Mesenchymal stem cell (in vitro differentiated cells and primary cell): ENCODE measurements at regions not wholly inside any gene's neighbourhood (a gene's known extent, or its start where the extent isn't known, plus 50 kb on each side); places are given as distances from the start of the nearest gene placed in this dataset.

Source experiments
- DNase-seq: peaks from one replicate; pipeline ENCODE4 v3.0.0-alpha.2; 2013
- H2AFZ ChIP-seq: one replicate; pipeline ENCODE4 v1.6.1; 2013; ENCODE audit warnings: low read depth, mild to moderate bottlenecking, control low read depth, inconsistent platforms, low read length, moderate library complexity
- H2AK5ac ChIP-seq: 2 replicates; pipeline ENCODE4 v1.6.1; 2013; ENCODE audit warnings: low read length, moderate library complexity, mild to moderate bottlenecking, inconsistent platforms; ENCODE audit not compliant: severe bottlenecking
- H2BK120ac ChIP-seq: one replicate; pipeline ENCODE4 v1.6.1; 2013; ENCODE audit warnings: low read depth, mild to moderate bottlenecking, inconsistent platforms, low read length, moderate library complexity
- H2BK12ac ChIP-seq, 2 experiments: one replicate each; pipeline ENCODE4 v1.6.1; 2013; ENCODE audit warnings: inconsistent platforms in 2 of 2, low read length in 2 of 2, mild to moderate bottlenecking in 2 of 2, moderate library complexity in 2 of 2, control low read depth in 1 of 2
- H2BK15ac ChIP-seq: one replicate; pipeline ENCODE4 v1.6.1; 2013; ENCODE audit warnings: mild to moderate bottlenecking, low read depth, inconsistent platforms; ENCODE audit not compliant: poor library complexity, severe bottlenecking
- H2BK5ac ChIP-seq: 2 replicates; pipeline ENCODE4 v1.6.1; 2013; ENCODE audit warnings: low read depth, mild to moderate bottlenecking, low read length, control low read depth, inconsistent platforms; ENCODE audit not compliant: poor library complexity, severe bottlenecking
- H3K14ac ChIP-seq, 2 experiments: one replicate each; pipeline ENCODE4 v1.6.1; 2013; ENCODE audit warnings: inconsistent platforms in 2 of 2, low read length in 2 of 2, control low read depth in 1 of 2, mild to moderate bottlenecking in 1 of 2, moderate library complexity in 1 of 2
- H3K18ac ChIP-seq, 2 experiments: one replicate each; pipeline ENCODE4 v1.6.1; 2013; ENCODE audit warnings: inconsistent platforms in 2 of 2, low read length in 2 of 2, control low read depth in 1 of 2, low read depth in 1 of 2, mild to moderate bottlenecking in 1 of 2
- H3K23ac ChIP-seq, 2 experiments: one replicate each; pipeline ENCODE4 v1.6.1; 2013; ENCODE audit warnings: inconsistent platforms in 2 of 2, low read length in 2 of 2, mild to moderate bottlenecking in 2 of 2, moderate library complexity in 2 of 2, control low read depth in 1 of 2
- H3K27ac ChIP-seq: 2 replicates; pipeline ENCODE4 v1.5.1; 2013; ENCODE audit warnings: mild to moderate bottlenecking, moderate library complexity, low read length, control low read depth, inconsistent platforms; ENCODE audit not compliant: poor library complexity, severe bottlenecking
- H3K27me3 ChIP-seq, 2 experiments: 2 replicates each; pipeline versions ENCODE4 v1.6.1 to v1.7.0; 2013; ENCODE audit warnings: low read length in 2 of 2, mild to moderate bottlenecking in 2 of 2, moderate library complexity in 2 of 2, control low read depth in 1 of 2, inconsistent platforms in 1 of 2; ENCODE audit not compliant: control insufficient read depth in 1 of 2, insufficient read depth in 1 of 2
- H3K36me3 ChIP-seq, 2 experiments: 2 replicates each; pipeline versions ENCODE4 v1.6.1 to v1.7.0; 2013; ENCODE audit warnings: low read length in 2 of 2, control low read depth in 1 of 2, inconsistent platforms in 1 of 2, low read depth in 1 of 2, mild to moderate bottlenecking in 1 of 2; ENCODE audit not compliant: insufficient read depth in 2 of 2, control insufficient read depth in 1 of 2
- H3K4ac ChIP-seq, 2 experiments: one replicate each; pipeline ENCODE4 v1.6.1; 2013; ENCODE audit warnings: inconsistent platforms in 2 of 2, low read length in 2 of 2, mild to moderate bottlenecking in 2 of 2, moderate library complexity in 2 of 2, control low read depth in 1 of 2, low read depth in 1 of 2
- H3K4me1 ChIP-seq: 2 replicates; pipeline ENCODE4 v1.6.1; 2013; ENCODE audit warnings: low read depth, low read length, control low read depth; ENCODE audit not compliant: control insufficient read depth, insufficient read depth
- H3K4me2 ChIP-seq: 2 replicates; pipeline ENCODE4 v1.6.1; 2013; ENCODE audit warnings: low read length, mild to moderate bottlenecking, inconsistent platforms; ENCODE audit not compliant: poor library complexity, severe bottlenecking
- H3K4me3 ChIP-seq, 2 experiments: 2 replicates each; pipeline versions ENCODE4 v1.5.1 to v1.7.0; 2013; ENCODE audit warnings: low read length in 2 of 2, mild to moderate bottlenecking in 2 of 2, control low read depth in 1 of 2, low read depth in 1 of 2; ENCODE audit not compliant: insufficient read depth in 1 of 2
- H3K79me1 ChIP-seq: replicated peaks from 2 replicates; pipeline ENCODE4 v1.6.1; 2013; ENCODE audit warnings: mild to moderate bottlenecking, control low read depth, low read length, inconsistent platforms; ENCODE audit not compliant: poor library complexity, severe bottlenecking
- H3K9ac ChIP-seq: 2 replicates; pipeline ENCODE4 v1.7.0; 2013; ENCODE audit warnings: mild to moderate bottlenecking, low read length, moderate library complexity
- H3K9me3 ChIP-seq: 2 replicates; pipeline ENCODE4 v1.7.0; 2013; ENCODE audit warnings: mild to moderate bottlenecking, low read length; ENCODE audit not compliant: control insufficient read depth
- H4K8ac ChIP-seq: one replicate; pipeline ENCODE4 v1.6.1; 2013; ENCODE audit warnings: inconsistent platforms, mild to moderate bottlenecking, low read length, moderate library complexity
- H4K91ac ChIP-seq: one replicate; pipeline ENCODE4 v1.6.1; 2013; ENCODE audit warnings: mild to moderate bottlenecking, low read length, inconsistent platforms
- WGBS: methylation state at CpG from one replicate; pipeline ENCODE4 v1.1.7; 2013; ENCODE audit warnings: mixed read lengths; 5-methylcytosine and 5-hydroxymethylcytosine counted together

GRCh38 chr14:80346395-80346794 lies 135.1 kb upstream of the DIO2 start:
- H3K9me3 ChIP-seq = no peaks in the 10 kb centered on the region
- 50% methylated on average over 1 of the region's 2 CpGs for WGBS
- H3K36me3 ChIP-seq = no peaks in the 10 kb centered on the region
- no peak overlapping the region for H3K4ac ChIP-seq
- no peak overlapping the region for H3K27ac ChIP-seq
- no peak overlapping the region for H2AK5ac ChIP-seq
- H4K91ac ChIP-seq = no peak overlapping the region
- no peak overlapping the region for H3K14ac ChIP-seq
- H2BK5ac ChIP-seq = no peak overlapping the region
- H3K4me3 ChIP-seq = no peak overlapping the region
- DNase-seq = no peak
- no peak overlapping the region for H3K4me2 ChIP-seq
- no peaks in the 10 kb centered on the region for H3K79me1 ChIP-seq
- no peaks in the 10 kb centered on the region for H3K27me3 ChIP-seq
- H4K8ac ChIP-seq = no peak overlapping the region
- H3K4me1 ChIP-seq = no peaks in the 10 kb centered on the region
- no peak overlapping the region for H3K23ac ChIP-seq
- no peak overlapping the region for H2AFZ ChIP-seq
- H2BK120ac ChIP-seq = no peak overlapping the region
- no peak overlapping the region for H3K9ac ChIP-seq
- H2BK12ac ChIP-seq = no peak overlapping the region
- no peak overlapping the region for H3K18ac ChIP-seq
- H2BK15ac ChIP-seq = no peak overlapping the region

DNA sequence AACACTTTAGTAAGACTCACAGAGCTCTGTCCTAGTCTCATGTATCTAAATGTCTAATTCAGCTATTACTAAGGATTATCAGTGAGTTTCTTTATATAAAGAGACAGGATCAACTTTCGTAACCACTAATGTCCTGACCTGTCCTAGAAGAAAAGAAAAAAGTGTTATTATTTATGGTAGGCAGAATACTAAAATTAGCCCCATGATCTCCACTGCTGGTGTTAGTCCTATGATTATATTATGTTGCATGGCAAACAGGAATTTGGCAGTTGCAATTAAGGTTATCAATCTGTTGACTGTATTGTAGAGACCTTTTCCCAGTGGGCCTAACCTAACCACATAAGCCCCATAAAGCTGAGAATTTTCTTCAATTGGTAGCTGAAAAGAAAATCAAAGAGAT lies 132.9 kb upstream of the DIO2 start:
- Histone ChIP-seq H2BK5ac (no peak overlapping the region), H3K18ac (no peak overlapping the region), H2AFZ (no peak overlapping the region), H2BK15ac (no peak overlapping the region), H3K4me1 (no peaks in the 10 kb centered on the region), H3K4ac (no peak overlapping the region), H2AK5ac (no peak overlapping the region), H2BK12ac (no peak overlapping the region), H4K8ac (no peak overlapping the region), H3K27me3 (no peaks in the 10 kb centered on the region), H3K4me3 (no peak overlapping the region), H2BK120ac (no peak overlapping the region), H3K14ac (no peak overlapping the region), H3K9me3 (no peaks in the 10 kb centered on the region), H3K4me2 (no peak overlapping the region), H3K9ac (no peak overlapping the region), H4K91ac (no peak overlapping the region), H3K27ac (no peak overlapping the region), H3K36me3 (no peaks in the 10 kb centered on the region), H3K79me1 (no peaks in the 10 kb centered on the region), H3K23ac (no peak overlapping the region)
- no CpG with 5 or more reads among the region's 1 CpG for WGBS
- DNase-seq = no peak

DNA sequence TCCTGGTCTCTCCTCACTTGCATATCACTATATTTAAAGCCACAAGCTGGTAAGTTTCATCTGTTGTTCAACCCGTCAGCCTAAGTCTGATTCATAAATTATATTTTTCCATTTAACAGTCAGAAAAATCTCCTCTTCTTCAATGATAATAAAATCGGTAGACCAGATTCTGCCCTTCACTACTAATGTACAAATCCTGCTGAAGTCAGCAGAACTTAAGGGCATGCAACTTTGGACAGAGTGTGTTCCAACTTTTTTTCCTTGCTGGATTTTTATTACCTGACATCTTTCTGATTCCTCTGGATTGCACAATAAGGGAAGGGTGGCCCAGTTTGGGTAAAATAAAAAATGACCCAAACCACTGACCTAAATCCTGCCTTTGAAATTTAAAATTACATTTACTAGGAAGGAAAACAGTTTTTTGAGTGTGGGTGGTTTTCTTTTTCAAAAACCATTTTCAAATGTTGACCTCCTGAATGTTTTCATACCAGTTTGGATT lies 125.4 kb upstream of the DIO2 start:
- no peaks in the 10 kb centered on the region for H3K27me3 ChIP-seq
- H2BK120ac ChIP-seq = no peak overlapping the region
- H4K91ac ChIP-seq = no peak overlapping the region
- DNase-seq = no peak
- no peak overlapping the region for H2BK15ac ChIP-seq
- no peak overlapping the region for H3K9ac ChIP-seq
- H3K4me3 ChIP-seq = no peak overlapping the region
- no peak overlapping the region for H3K23ac ChIP-seq
- no peaks in the 10 kb centered on the region for H3K4me1 ChIP-seq
- no peak overlapping the region for H2AK5ac ChIP-seq
- H4K8ac ChIP-seq = no peak overlapping the region
- H2BK12ac ChIP-seq = no peak overlapping the region
- H2BK5ac ChIP-seq = no peak overlapping the region
- H3K18ac ChIP-seq = no peak overlapping the region
- H3K14ac ChIP-seq = no peak overlapping the region
- no peaks in the 10 kb centered on the region for H3K36me3 ChIP-seq
- H2AFZ ChIP-seq = no peak overlapping the region
- no peak overlapping the region for H3K4me2 ChIP-seq
- H3K9me3 ChIP-seq = no peaks in the 10 kb centered on the region
- no peak overlapping the region for H3K4ac ChIP-seq
- no peaks in the 10 kb centered on the region for H3K79me1 ChIP-seq
- 89% methylated on average over 2 of the region's 2 CpGs for WGBS
- H3K27ac ChIP-seq = no peak overlapping the region

GRCh38 chr14:80325688-80326087 lies 114.4 kb upstream of the DIO2 start:
- Histone ChIP-seq H3K4me2 (no peak overlapping the region), H3K23ac (no peak overlapping the region), H2BK120ac (no peak overlapping the region), H2BK5ac (no peak overlapping the region), H3K79me1 (no peaks in the 10 kb centered on the region), H2BK15ac (no peak overlapping the region), H3K27me3 (no peaks in the 10 kb centered on the region), H2AK5ac (no peak overlapping the region), H3K27ac (no peak overlapping the region), H3K18ac (no peak overlapping the region), H2BK12ac (no peak overlapping the region), H3K9ac (no peak overlapping the region), H3K4me3 (no peak overlapping the region), H3K9me3 (peaks cover 8% of the 10 kb centered on the region), H2AFZ (no peak overlapping the region), H3K4me1 (no peaks in the 10 kb centered on the region), H3K4ac (no peak overlapping the region), H4K91ac (no peak overlapping the region), H3K14ac (no peak overlapping the region), H4K8ac (no peak overlapping the region), H3K36me3 (no peaks in the 10 kb centered on the region)
- WGBS = 44% methylated on average over 1 of the region's 1 CpG
- DNase-seq = no peak
